ENCODE measurements at regions not wholly inside any gene's neighbourhood (a gene's known extent, or its start where the extent isn't known, plus 50 kb on each side); places are given as distances from the start of the nearest gene placed in this dataset.

DNA sequence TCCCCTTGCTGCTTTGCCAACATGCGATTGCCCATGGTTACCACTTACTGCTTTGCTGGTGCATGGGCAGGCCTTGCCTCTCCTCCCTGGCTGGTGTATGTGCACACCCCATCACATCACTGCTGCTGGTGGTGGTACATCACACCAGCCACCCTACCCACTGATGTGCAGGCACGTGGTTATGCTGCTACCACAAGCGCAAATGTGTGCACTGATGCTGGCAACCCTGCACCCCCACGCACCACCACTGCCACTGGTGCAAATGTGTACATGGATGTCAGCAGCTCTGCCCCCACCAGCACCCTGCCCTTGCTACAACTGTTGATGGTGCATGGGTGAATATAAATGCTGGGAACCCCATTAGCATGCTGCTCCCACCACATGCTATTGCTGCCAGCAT lies 261.7 kb downstream of the AEBP2 start:
- Histone ChIP-seq H2BK120ac (ENCODE audit: low read depth, low read length) (no peak overlapping the region), H3K23ac (ENCODE audit: low read depth, low read length) (no peak overlapping the region), H3K79me1 (ENCODE audit: low read depth in 1 of 2, low read length in 2 of 2) (no peaks in the 10 kb centered on the region), H3K36me3 (ENCODE audit: control insufficient read depth, insufficient read depth, low read length) (no peaks in the 10 kb centered on the region), H3K9ac (ENCODE audit: low read depth, low read length) (no peak overlapping the region), H2AK5ac (ENCODE audit: low read depth, low read length) (no peak overlapping the region), H3K9me1 (ENCODE audit: insufficient read depth, low read length) (peaks cover 3% of the 10 kb centered on the region; the same call in 1 of the 2 replicates), H4K20me1 (ENCODE audit: insufficient read depth, low read length) (no peaks in the 10 kb centered on the region), H3K4me2 (ENCODE audit: low read depth, low read length) (no peak overlapping the region), H2BK5ac (ENCODE audit: low read depth, low read length, poor library complexity, severe bottlenecking) (no peak overlapping the region), H3K27ac (ENCODE audit: insufficient read depth, low read length) (no peak overlapping the region), H3K14ac (replicated peaks; ENCODE audit: low read depth, low read length) (no peak overlapping the region; the same call in 1 of the 2 replicates), H3K4ac (ENCODE audit: low read depth, low read length) (no peak overlapping the region), H3K4me3 (ENCODE audit: insufficient read depth, low read depth, low read length) (no peak overlapping the region), H3K18ac (ENCODE audit: low read depth, low read length) (no peak overlapping the region), H3K9me3 (ENCODE audit: control insufficient read depth, insufficient read depth, low read length) (peaks cover 5% of the 10 kb centered on the region), H2AFZ (replicated peaks; ENCODE audit: low read length, poor library complexity) (no peak overlapping the region), H3K27me3 (ENCODE audit: control insufficient read depth, insufficient read depth, low read length) (no peaks in the 10 kb centered on the region), H3K4me1 (ENCODE audit: control insufficient read depth, insufficient read depth, low read length) (peaks cover under 1% of the 10 kb centered on the region; the same call in 1 of the 2 replicates), H2BK20ac (ENCODE audit: low read depth, low read length) (no peak overlapping the region), H2BK15ac (ENCODE audit: low read depth, low read length) (no peak overlapping the region), H4K91ac (ENCODE audit: insufficient read depth, low read depth, low read length) (no peak overlapping the region), H4K5ac (ENCODE audit: low read depth, low read length) (no peak overlapping the region), H4K8ac (ENCODE audit: low read depth in 2 of 2, low read length in 2 of 2) (no peak overlapping the region), H2AK9ac (replicated peaks; ENCODE audit: low read depth, low read length, poor library complexity) (peak overlapping the region; percentile 65), H3K56ac (ENCODE audit: extremely low read depth, insufficient read depth, low read length) (no peak overlapping the region)
- ChIA-PET CTCF (no interaction called here), POLR2A (ENCODE audit: unreplicated experiment) (no interaction called here)
- in situ Hi-C loops (cut with MboI; ENCODE audit: low sequenced_read_pairs) = no loop called here
- intact Hi-C loops (cut with micrococcal nuclease) = no loop called here
- TF ChIP-seq CTCF (conservative IDR thresholded peaks at IDR 0.05; ENCODE audit: low read depth, low read length) (no peak), NFE2L2 (IDR thresholded peaks at IDR 0.05; ENCODE audit: low read depth, low read length) (no peak), CHD1 (IDR thresholded peaks at IDR 0.05; ENCODE audit: low read depth, low read length) (no peak), POLR2A (IDR thresholded peaks at IDR 0.05; ENCODE audit: low read depth, low read length) (no peak), BHLHE40 (IDR thresholded peaks at IDR 0.05; ENCODE audit: low read depth, low read length) (no peak), SMC3 (IDR thresholded peaks at IDR 0.05; ENCODE audit: low read depth, low read length) (no peak), FOS (IDR thresholded peaks at IDR 0.05; ENCODE audit: low read depth, low read length) (no peak), MAZ (IDR thresholded peaks at IDR 0.05; ENCODE audit: borderline replicate concordance, low read depth, low read length) (no peak), MXI1 (IDR thresholded peaks at IDR 0.05; ENCODE audit: borderline replicate concordance, low read depth, low read length) (no peak), RCOR1 (IDR thresholded peaks at IDR 0.05; ENCODE audit: insufficient replicate concordance, low read length) (no peak), RAD21 (IDR thresholded peaks at IDR 0.05; ENCODE audit: low read length) (no peak), RFX5 (IDR thresholded peaks at IDR 0.05; ENCODE audit: low read depth, low read length) (no peak), MAFK (IDR thresholded peaks at IDR 0.05; ENCODE audit: low read depth, low read length) (no peak), CEBPB (IDR thresholded peaks at IDR 0.05; ENCODE audit: low read depth, low read length) (no peak), ELK1 (IDR thresholded peaks at IDR 0.05; ENCODE audit: borderline replicate concordance, low read depth, low read length) (no peak)
- TF ChIP-seq, protein P1, sequence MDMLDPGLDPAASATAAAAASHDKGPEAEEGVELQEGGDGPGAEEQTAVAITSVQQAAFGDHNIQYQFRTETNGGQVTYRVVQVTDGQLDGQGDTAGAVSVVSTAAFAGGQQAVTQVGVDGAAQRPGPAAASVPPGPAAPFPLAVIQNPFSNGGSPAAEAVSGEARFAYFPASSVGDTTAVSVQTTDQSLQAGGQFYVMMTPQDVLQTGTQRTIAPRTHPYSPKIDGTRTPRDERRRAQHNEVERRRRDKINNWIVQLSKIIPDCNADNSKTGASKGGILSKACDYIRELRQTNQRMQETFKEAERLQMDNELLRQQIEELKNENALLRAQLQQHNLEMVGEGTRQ (IDR thresholded peaks at IDR 0.05; ENCODE audit: low read depth, low read length) = no peak
- dilution Hi-C loops (cut with HindIII; ENCODE audit: low sequenced_read_pairs, unreplicated experiment) = no loop called here
- DNase-seq = no peak
- WGBS, 2 experiments (ENCODE audit: extremely low coverage in 2 of 2, insufficient read length in 1 of 2) = 100% methylated on average over 1 of the region's 4 CpGs; no CpG with 5 or more reads in 1 of the 2 experiments
- BruUV-seq (replicated peaks) = no TSS peak
- ATAC-seq (ENCODE audit: low read depth) = no peak
